Suprapubic skin (tissue), 3 donors: ENCODE measurements at regions not wholly inside any gene's neighbourhood (a gene's known extent, or its start where the extent isn't known, plus 50 kb on each side); places are given as distances from the start of the nearest gene placed in this dataset.

Source experiments
- POLR2A ChIP-seq, 2 donors: fragments of 450-650 bp; IDR thresholded peaks; one replicate each; pipeline ENCODE4 v1.6.1; 2017; ENCODE audit warnings: antibody characterized with exemption in 2 of 2, mild to moderate bottlenecking in 2 of 2, moderate library complexity in 2 of 2
- TF ChIP-seq, protein P1 (sequence below), 2 donors: fragments of 200-600 bp in 1 of 2; fragments of 450-650 bp in 1 of 2; sonication (generic) in 1 of 2; IDR thresholded peaks; one replicate each; pipeline ENCODE4 v1.5.1; 2016 to 2019; ENCODE audit warnings: antibody characterized with exemption in 2 of 2, mild to moderate bottlenecking in 1 of 2, moderate library complexity in 1 of 2

DNA sequence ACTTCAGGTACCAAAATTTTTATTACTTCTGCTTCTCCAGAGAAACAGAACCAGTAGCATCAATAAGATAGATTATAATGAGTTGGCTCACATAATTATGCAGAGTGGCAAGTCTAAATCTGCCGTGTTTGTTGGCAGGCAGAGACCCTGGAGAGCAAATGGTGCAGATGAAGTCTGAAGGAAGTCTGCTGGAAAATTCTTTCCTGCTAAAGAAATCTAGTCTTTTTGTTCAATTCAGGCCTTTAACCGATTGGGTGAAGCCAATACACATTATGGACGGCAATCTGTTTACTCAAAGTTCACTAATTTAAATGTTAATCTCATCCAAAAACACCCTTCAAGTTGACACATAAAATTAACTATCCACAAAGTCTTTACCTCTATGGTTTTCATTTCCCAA lies 156.0 kb downstream of the TBX22 start:
- TF ChIP-seq, protein P1, sequence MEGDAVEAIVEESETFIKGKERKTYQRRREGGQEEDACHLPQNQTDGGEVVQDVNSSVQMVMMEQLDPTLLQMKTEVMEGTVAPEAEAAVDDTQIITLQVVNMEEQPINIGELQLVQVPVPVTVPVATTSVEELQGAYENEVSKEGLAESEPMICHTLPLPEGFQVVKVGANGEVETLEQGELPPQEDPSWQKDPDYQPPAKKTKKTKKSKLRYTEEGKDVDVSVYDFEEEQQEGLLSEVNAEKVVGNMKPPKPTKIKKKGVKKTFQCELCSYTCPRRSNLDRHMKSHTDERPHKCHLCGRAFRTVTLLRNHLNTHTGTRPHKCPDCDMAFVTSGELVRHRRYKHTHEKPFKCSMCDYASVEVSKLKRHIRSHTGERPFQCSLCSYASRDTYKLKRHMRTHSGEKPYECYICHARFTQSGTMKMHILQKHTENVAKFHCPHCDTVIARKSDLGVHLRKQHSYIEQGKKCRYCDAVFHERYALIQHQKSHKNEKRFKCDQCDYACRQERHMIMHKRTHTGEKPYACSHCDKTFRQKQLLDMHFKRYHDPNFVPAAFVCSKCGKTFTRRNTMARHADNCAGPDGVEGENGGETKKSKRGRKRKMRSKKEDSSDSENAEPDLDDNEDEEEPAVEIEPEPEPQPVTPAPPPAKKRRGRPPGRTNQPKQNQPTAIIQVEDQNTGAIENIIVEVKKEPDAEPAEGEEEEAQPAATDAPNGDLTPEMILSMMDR (IDR thresholded peaks at IDR 0.05), result no peak
- TF ChIP-seq POLR2A (IDR thresholded peaks at IDR 0.05), result no peak
